ENCODE measurements at regions not wholly inside any gene's neighbourhood (a gene's known extent, or its start where the extent isn't known, plus 50 kb on each side); places are given as distances from the start of the nearest gene placed in this dataset.

DNA sequence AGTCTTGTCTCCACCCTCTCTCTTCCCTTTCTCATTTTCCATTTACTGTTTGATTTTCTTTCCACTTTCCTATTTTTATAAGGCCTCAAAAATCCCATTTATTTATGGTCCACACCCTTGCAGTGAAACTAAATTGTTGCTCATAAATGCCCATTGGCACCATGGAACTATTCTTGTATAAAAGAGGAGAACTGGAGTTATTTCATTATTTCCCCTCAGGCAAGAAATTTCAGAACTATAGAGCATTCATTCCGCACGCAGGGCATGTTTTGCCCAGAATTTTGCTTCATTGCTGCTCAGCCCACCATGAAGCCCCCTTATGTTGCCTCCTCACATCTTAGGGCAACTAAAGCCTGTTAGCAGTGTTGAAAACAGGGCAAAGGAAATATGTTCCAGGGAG, 113.7 kb upstream of the MMADHC start:
- H2AFZ ChIP-seq (ENCODE audit: low read length) = no peak overlapping the region
- TF ChIP-seq EZH2 (IDR thresholded peaks at IDR 0.05; ENCODE audit: low read length, missing control alignments) = no peak
- TF ChIP-seq, protein P1, sequence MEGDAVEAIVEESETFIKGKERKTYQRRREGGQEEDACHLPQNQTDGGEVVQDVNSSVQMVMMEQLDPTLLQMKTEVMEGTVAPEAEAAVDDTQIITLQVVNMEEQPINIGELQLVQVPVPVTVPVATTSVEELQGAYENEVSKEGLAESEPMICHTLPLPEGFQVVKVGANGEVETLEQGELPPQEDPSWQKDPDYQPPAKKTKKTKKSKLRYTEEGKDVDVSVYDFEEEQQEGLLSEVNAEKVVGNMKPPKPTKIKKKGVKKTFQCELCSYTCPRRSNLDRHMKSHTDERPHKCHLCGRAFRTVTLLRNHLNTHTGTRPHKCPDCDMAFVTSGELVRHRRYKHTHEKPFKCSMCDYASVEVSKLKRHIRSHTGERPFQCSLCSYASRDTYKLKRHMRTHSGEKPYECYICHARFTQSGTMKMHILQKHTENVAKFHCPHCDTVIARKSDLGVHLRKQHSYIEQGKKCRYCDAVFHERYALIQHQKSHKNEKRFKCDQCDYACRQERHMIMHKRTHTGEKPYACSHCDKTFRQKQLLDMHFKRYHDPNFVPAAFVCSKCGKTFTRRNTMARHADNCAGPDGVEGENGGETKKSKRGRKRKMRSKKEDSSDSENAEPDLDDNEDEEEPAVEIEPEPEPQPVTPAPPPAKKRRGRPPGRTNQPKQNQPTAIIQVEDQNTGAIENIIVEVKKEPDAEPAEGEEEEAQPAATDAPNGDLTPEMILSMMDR (conservative IDR thresholded peaks at IDR 0.05 in 1 of 2, IDR thresholded peaks at IDR 0.05 in 1 of 2; ENCODE audit: low read depth in 1 of 2, low read length in 2 of 2) = no peak
- no peak overlapping the region for H3K9ac ChIP-seq (ENCODE audit: insufficient read depth, low read length)
- H3K4me1 ChIP-seq (ENCODE audit: control insufficient read depth, extremely low read depth, insufficient read depth, low read length) = no peaks in the 10 kb centered on the region
- H3K79me2 ChIP-seq (ENCODE audit: control insufficient read depth, insufficient read depth, low read length) = no peaks in the 10 kb centered on the region
- no peak overlapping the region for H3K27ac ChIP-seq (ENCODE audit: insufficient read depth, low read length)
- DNase-seq (ENCODE audit: low read depth in 2 of 2) = no peak
- no peaks in the 10 kb centered on the region for H3K9me3 ChIP-seq (ENCODE audit: control insufficient read depth, insufficient read depth, low read depth, low read length)
- H4K20me1 ChIP-seq (ENCODE audit: control insufficient read depth, extremely low read depth, insufficient read depth, low read length) = no peaks in the 10 kb centered on the region
- no peak overlapping the region for H3K4me3 ChIP-seq (replicated peaks in 1 of 4; ENCODE audit: control extremely low read depth in 1 of 4, insufficient read depth in 1 of 4, low read depth in 3 of 4, low read length in 4 of 4)
- no peak overlapping the region for H3K4me2 ChIP-seq (ENCODE audit: extremely low read depth, insufficient read depth, low read length)
- H3K36me3 ChIP-seq (ENCODE audit: control insufficient read depth, insufficient read depth, low read length) = no peaks in the 10 kb centered on the region
- no peaks in the 10 kb centered on the region for H3K27me3 ChIP-seq (ENCODE audit: control insufficient read depth, insufficient read depth, low read length)

DNA sequence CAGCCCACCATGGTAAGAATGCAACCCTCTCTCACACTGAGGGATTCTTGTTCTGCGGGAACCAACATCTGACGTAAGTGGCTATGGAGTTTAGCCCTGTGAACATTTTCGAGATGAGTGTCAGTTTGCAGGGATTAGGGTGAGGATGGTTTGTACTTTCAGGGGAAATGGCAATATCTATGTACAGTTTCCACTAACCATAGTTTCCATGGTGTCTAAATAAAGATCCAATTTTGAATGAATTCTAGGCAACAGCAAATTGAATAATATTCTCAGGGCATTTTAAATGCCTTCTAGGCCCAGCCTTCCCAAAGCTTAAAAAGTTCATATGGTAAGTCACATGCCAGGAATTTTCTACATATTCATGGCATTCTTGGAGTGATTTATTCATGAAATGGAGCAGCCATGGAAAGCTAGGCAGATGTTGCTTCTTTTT, 105.4 kb upstream of the MMADHC start:
- H2AFZ ChIP-seq (ENCODE audit: low read length) = no peak overlapping the region
- H3K79me2 ChIP-seq (ENCODE audit: control insufficient read depth, insufficient read depth, low read length) = no peaks in the 10 kb centered on the region
- H3K4me3 ChIP-seq (replicated peaks in 1 of 4; ENCODE audit: control extremely low read depth in 1 of 4, insufficient read depth in 1 of 4, low read depth in 3 of 4, low read length in 4 of 4) = no peak overlapping the region
- no peak overlapping the region for H3K27ac ChIP-seq (ENCODE audit: insufficient read depth, low read length)
- TF ChIP-seq, protein P1 (conservative IDR thresholded peaks at IDR 0.05 in 1 of 2, IDR thresholded peaks at IDR 0.05 in 1 of 2; ENCODE audit: low read depth in 1 of 2, low read length in 2 of 2) = no peak
- no peak for TF ChIP-seq EZH2 (IDR thresholded peaks at IDR 0.05; ENCODE audit: low read length, missing control alignments)
- H3K27me3 ChIP-seq (ENCODE audit: control insufficient read depth, insufficient read depth, low read length) = no peaks in the 10 kb centered on the region
- H3K9me3 ChIP-seq (ENCODE audit: control insufficient read depth, insufficient read depth, low read depth, low read length) = no peaks in the 10 kb centered on the region
- DNase-seq (ENCODE audit: low read depth in 2 of 2) = peak; percentile 8 to 53
- no peak overlapping the region for H3K4me2 ChIP-seq (ENCODE audit: extremely low read depth, insufficient read depth, low read length)
- H3K36me3 ChIP-seq (ENCODE audit: control insufficient read depth, insufficient read depth, low read length) = no peaks in the 10 kb centered on the region
- H3K9ac ChIP-seq (ENCODE audit: insufficient read depth, low read length) = no peak overlapping the region
- no peaks in the 10 kb centered on the region for H4K20me1 ChIP-seq (ENCODE audit: control insufficient read depth, extremely low read depth, insufficient read depth, low read length)
- H3K4me1 ChIP-seq (ENCODE audit: control insufficient read depth, extremely low read depth, insufficient read depth, low read length) = no peaks in the 10 kb centered on the region

DNA sequence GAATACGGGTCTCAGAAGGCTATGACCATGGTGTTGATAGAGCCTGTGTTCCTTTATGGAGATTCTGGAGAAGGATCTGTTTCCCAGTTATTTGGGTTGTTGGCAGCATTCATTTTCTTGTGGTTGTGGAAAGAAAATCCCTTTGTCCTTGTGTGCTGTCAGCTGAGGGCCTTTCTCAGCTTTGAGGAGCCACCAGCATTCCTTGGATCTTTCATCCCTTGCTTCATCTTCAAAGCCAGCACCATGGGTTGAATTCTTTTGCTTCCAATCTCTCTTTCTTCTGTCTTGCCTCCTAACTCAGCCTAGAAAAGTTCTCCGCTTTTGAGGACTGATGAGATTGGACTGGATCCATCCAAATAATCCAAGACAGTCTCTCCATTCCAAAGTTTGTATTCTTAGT, 103.2 kb upstream of the MMADHC start:
- Histone ChIP-seq H3K4me2 (ENCODE audit: extremely low read depth, insufficient read depth, low read length) (no peak overlapping the region), H2AFZ (ENCODE audit: low read length) (no peak overlapping the region), H4K20me1 (ENCODE audit: control insufficient read depth, extremely low read depth, insufficient read depth, low read length) (no peaks in the 10 kb centered on the region), H3K4me1 (ENCODE audit: control insufficient read depth, extremely low read depth, insufficient read depth, low read length) (no peaks in the 10 kb centered on the region), H3K36me3 (ENCODE audit: control insufficient read depth, insufficient read depth, low read length) (no peaks in the 10 kb centered on the region), H3K9me3 (ENCODE audit: control insufficient read depth, insufficient read depth, low read depth, low read length) (no peaks in the 10 kb centered on the region), H3K4me3 (replicated peaks in 1 of 4; ENCODE audit: control extremely low read depth in 1 of 4, insufficient read depth in 1 of 4, low read depth in 3 of 4, low read length in 4 of 4) (no peak overlapping the region), H3K9ac (ENCODE audit: insufficient read depth, low read length) (no peak overlapping the region), H3K79me2 (ENCODE audit: control insufficient read depth, insufficient read depth, low read length) (no peaks in the 10 kb centered on the region), H3K27ac (ENCODE audit: insufficient read depth, low read length) (no peak overlapping the region), H3K27me3 (ENCODE audit: control insufficient read depth, insufficient read depth, low read length) (no peaks in the 10 kb centered on the region)
- peak in 1 of 2 donors; percentile 26 for DNase-seq (ENCODE audit: low read depth in 2 of 2)
- TF ChIP-seq, protein P1 (conservative IDR thresholded peaks at IDR 0.05 in 1 of 2, IDR thresholded peaks at IDR 0.05 in 1 of 2; ENCODE audit: low read depth in 1 of 2, low read length in 2 of 2) = no peak
- TF ChIP-seq EZH2 (IDR thresholded peaks at IDR 0.05; ENCODE audit: low read length, missing control alignments) = no peak

Measured in fibroblast of lung (primary cell).